C4-2B (cell line): ENCODE measurements at regions not wholly inside any gene's neighbourhood (a gene's known extent, or its start where the extent isn't known, plus 50 kb on each side); places are given as distances from the start of the nearest gene placed in this dataset.

ENCODE experiments used
- H3K27ac ChIP-seq: fragments of 450-650 bp; 2 replicates; pipeline ENCODE4 v1.5.1; 2017
- CTCF ChIP-seq: fragments of 450-650 bp; conservative IDR thresholded peaks from 2 replicates; pipeline ENCODE4 v1.5.1; 2017; ENCODE audit warnings: mild to moderate bottlenecking
- ZFX ChIP-seq: fragments of 450-650 bp; IDR thresholded peaks from 2 replicates; pipeline ENCODE4 v1.6.1; 2017

DNA sequence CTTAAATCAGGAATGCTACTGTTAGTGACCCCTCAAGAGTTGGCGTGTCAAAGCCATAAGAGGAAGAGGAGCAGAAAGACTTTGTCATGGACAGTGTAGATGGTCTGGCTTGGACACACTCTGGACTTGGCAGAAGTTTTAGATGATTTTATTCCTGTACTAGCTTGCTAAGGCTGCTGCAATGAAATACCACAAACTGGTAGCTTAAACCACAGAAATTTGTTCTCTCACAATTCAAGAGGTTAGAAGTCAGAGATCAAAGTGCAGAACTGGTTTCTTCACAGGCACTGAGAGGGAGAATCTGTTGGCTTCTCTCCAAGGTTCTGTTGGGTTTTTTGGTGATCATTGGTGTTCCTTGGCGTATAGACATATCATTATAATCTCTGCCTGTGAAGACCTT, 869.8 kb upstream of the B3GALT2 start:
- no peak overlapping the region for H3K27ac ChIP-seq
- TF ChIP-seq ZFX, result no peak

- TF ChIP-seq CTCF (no peak), ZFX (no peak)
- H3K27ac ChIP-seq, result no peak overlapping the region
Measured at GRCh38 chr1:194055536-194055935, 869.1 kb upstream of the B3GALT2 start.

- H3K27ac ChIP-seq, result no peak overlapping the region
- TF ChIP-seq CTCF, result no peak
- no peak for TF ChIP-seq ZFX
Measured at GRCh38 chr1:194052514-194053338, 866.3 kb upstream of the B3GALT2 start.

DNA sequence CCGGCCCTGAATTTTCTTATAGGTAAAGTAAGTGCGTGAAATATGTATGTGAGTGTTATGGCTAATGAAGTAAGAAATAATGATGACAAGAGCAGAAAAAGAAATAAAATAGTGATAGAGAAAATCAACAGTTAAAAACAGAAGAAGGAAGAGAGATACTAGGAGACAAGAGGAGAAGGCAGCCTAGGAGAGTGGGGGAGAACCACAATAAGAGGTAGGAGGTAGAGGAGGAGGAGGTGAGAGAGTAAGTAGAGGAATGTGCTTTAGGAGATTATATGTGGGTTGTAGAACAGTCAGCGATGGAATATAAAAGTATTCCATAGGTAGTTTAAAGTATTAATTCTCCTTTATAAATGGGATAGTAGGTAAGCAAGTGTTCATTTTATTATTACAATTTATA, 861.5 kb upstream of the B3GALT2 start:
- H3K27ac ChIP-seq, result no peak overlapping the region
- no peak for TF ChIP-seq ZFX

- no peak overlapping the region for H3K27ac ChIP-seq
- TF ChIP-seq CTCF, result no peak
- TF ChIP-seq ZFX, result no peak
Measured at GRCh38 chr1:194047206-194047605, 860.8 kb upstream of the B3GALT2 start.

GRCh38 chr1:194045416-194045815, 859.0 kb upstream of the B3GALT2 start:
- TF ChIP-seq CTCF (no peak), ZFX (no peak)
- H3K27ac ChIP-seq, result no peak overlapping the region

DNA sequence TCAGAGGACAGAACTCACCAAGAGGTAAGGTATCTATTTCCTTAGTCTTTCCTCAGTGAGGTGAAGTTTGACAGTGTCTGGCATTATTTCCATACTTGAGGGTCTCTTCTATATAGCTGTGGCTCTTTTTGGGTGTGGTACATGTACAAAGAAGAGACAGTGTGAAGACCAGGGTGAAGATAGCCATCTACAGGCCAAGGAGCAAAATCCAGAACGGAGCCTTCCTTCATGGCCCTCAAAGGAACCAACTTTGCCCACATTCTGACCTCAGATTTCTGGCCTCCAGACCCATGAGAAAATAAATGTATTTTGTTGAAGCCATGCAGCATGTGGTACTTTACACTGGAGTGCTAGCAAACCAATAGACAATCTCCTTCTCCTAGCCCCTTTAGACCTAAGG, 858.5 kb upstream of the B3GALT2 start:
- no peak overlapping the region for H3K27ac ChIP-seq
- TF ChIP-seq CTCF (no peak), ZFX (no peak)

- no peak overlapping the region for H3K27ac ChIP-seq
- TF ChIP-seq CTCF (no peak), ZFX (no peak)
Measured at GRCh38 chr1:194043984-194044755, 857.8 kb upstream of the B3GALT2 start.
